GM23248 (cell line): ENCODE measurements at regions not wholly inside any gene's neighbourhood (a gene's known extent, or its start where the extent isn't known, plus 50 kb on each side); places are given as distances from the start of the nearest gene placed in this dataset.

Experiments used
- EZH2 ChIP-seq: fragments of 200-600 bp; sonication (generic); IDR thresholded peaks from 2 replicates; pipeline ENCODE4 v1.6.1; 2018; ENCODE audit warnings: antibody characterized with exemption, mild to moderate bottlenecking; ENCODE audit not compliant: insufficient read depth, poor library complexity, severe bottlenecking
- EZH2phosphoT487 ChIP-seq: fragments of 200-600 bp; sonication (generic); IDR thresholded peaks from 2 replicates; pipeline ENCODE4 v1.6.1; 2018; ENCODE audit warnings: antibody characterized with exemption, moderate library complexity, mild to moderate bottlenecking, low read depth; ENCODE audit not compliant: insufficient read depth

GRCh38 chr11:90851196-90851595 is 628.3 kb upstream of the CHORDC1 start:
- TF ChIP-seq EZH2: no peak
- no peak for TF ChIP-seq EZH2phosphoT487
